GM12864 (cell line): ENCODE measurements at regions not wholly inside any gene's neighbourhood (a gene's known extent, or its start where the extent isn't known, plus 50 kb on each side); places are given as distances from the start of the nearest gene placed in this dataset.

Experiments
- DNase-seq: peaks from one replicate; pipeline ENCODE4 v3.0.0-alpha.2; 2011; ENCODE audit warnings: low read depth
- H3K4me3 ChIP-seq: 2 replicates; pipeline ENCODE4 v1.5.1; 2011; ENCODE audit warnings: mild to moderate bottlenecking, low read depth, low read length, control low read depth
- TF ChIP-seq, protein P1 (sequence below): IDR thresholded peaks from 2 replicates; pipeline ENCODE4 v1.5.1; 2011; ENCODE audit warnings: low read depth, mild to moderate bottlenecking, moderate library complexity, low read length, control low read depth, inconsistent platforms; ENCODE audit errors: missing control alignments

DNA sequence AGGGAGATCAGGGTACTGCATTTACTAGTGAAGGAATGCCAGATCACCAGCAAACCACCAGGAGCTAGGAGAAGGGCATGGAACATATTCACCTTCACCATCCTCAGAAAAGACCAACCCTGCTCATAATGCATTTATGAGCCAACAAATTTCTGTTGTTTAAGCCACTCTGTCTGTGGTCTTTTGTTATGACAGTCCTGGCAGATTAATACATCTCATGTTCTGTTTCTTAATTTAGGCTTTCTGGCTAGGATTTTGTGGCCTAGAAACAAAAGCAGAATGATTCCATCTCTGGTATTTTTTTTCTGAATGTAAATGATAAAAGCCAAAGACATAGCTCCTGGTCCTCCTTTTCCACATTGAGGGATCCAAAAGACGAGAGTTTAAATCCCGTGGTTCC, 797.9 kb downstream of the TYW1 start:
- no peak overlapping the region for H3K4me3 ChIP-seq
- DNase-seq = no peak
- TF ChIP-seq, protein P1, sequence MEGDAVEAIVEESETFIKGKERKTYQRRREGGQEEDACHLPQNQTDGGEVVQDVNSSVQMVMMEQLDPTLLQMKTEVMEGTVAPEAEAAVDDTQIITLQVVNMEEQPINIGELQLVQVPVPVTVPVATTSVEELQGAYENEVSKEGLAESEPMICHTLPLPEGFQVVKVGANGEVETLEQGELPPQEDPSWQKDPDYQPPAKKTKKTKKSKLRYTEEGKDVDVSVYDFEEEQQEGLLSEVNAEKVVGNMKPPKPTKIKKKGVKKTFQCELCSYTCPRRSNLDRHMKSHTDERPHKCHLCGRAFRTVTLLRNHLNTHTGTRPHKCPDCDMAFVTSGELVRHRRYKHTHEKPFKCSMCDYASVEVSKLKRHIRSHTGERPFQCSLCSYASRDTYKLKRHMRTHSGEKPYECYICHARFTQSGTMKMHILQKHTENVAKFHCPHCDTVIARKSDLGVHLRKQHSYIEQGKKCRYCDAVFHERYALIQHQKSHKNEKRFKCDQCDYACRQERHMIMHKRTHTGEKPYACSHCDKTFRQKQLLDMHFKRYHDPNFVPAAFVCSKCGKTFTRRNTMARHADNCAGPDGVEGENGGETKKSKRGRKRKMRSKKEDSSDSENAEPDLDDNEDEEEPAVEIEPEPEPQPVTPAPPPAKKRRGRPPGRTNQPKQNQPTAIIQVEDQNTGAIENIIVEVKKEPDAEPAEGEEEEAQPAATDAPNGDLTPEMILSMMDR = no peak

DNA sequence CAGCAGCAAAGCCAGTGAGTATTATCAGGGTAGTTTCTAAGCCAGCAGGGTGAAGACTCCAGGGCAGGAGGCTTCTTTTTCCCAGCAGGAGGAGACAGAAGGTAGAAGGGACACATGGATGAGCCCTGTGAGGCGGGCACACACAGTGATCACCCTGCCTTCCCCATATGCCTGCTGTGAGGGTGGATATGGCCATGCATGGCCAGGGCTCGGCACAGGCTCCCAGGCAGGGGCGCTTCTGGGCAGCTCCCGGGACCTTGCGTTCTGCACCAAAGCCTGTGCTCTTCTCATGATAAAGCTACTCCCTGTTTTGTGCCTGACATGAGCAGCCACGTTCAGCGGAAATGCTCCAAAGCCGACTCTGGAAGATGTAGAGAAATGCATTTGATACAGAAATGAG, 807.2 kb downstream of the TYW1 start:
- no peak for DNase-seq
- H3K4me3 ChIP-seq = no peak overlapping the region
- TF ChIP-seq, protein P1 = no peak

DNA sequence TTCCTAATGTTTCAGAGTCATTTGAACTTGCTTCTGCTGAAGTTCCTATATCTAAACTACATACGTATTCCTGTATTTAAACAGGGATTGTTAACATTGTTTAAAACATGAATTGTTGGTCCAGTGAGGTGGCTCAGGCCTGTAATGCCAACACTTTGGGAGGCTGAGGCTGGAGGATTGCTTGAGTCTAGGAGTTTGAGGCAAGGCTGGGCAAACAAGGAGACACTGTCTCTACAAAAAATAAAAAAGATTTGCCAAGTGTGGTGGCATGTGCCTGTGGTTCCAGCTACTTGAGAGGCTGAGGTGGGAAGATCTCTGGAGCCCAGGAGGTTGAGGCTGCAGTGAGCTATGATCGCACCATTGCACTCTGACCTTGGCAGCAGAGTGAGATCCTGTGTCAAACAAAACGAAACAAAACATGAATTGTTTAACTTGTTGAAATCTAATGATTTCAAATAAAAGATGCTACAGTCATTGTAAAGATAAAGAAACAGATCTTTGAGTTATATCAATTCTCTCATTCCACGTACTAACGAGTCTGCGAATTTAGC, 809.4 kb downstream of the TYW1 start:
- H3K4me3 ChIP-seq = no peak overlapping the region
- no peak for DNase-seq
- TF ChIP-seq, protein P1 = no peak

DNA sequence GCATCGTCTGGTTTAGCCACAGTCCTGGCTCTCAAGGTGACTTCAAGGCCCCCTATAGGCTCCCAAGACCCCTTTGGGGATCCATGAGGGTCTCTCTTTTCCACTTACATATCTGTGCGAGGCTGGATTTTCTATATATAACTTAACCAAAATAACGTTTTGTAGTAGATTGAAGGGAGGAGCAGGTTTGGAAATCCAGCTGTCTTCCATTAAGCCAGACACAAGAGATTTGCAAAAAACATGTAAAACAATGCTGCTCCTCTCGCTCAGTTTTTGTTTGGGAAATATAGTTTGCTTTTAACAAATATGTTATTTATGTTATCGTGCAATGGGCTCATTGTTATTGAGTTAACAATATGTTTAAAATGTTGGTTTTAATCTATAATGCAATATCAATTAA, 811.2 kb downstream of the TYW1 start:
- TF ChIP-seq, protein P1 = no peak

DNA sequence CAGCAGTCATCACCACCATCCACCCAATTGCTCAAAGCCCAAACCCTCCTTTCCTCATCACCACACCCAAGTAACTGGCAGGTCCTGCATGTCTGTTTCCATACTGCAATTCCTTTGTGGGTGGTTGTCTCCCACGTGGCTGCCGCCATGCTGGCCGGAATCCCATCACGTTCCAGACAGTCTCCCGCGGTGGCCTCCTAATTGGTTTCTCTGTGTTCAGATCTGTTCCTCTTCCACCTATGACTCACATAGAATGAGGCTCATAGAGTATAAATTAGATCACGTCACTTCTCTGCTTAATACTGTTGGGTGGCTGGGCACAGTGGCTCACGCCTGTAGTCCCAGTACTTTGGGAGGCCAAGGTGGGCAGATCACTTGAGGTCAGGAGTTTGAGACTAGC, 813.0 kb downstream of the TYW1 start:
- DNase-seq = no peak
- TF ChIP-seq, protein P1 = no peak
- H3K4me3 ChIP-seq = no peak overlapping the region

More for the DNA sequence above, 811.2 kb downstream of the TYW1 start:
- no peak for DNase-seq
- H3K4me3 ChIP-seq = no peak overlapping the region

DNA sequence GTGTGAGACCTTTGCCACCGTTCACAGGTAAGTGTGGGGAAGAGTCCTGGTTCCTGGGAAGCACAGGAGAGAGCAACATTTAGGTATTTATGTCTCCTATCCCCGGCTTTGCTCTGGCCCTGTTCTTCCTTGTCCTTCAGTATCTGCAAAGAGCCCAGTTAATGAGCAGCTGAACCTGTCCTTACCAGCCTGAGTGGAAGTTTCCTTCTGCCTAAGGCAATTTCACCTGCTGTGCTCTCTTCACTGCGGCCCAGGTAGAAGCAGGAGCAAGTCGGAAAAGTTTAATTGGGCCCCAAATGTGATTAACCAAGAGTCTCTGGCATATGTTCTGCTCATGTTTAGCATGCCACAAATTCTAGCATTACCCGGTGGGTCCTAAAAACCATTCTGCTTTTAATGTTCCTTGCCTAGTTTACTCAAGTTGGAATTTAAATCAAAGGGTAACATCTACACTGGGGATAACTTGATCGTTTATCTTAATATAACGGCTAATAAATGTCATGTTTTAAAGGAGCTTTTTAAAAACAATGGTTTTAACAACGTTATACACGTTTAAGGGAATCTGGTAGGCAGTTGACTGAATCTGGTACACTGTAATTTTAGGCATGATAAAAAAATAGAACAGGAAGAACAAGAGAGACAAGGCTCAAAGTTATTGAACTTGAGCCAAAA, 817.1 kb downstream of the TYW1 start:
- no peak for DNase-seq
- H3K4me3 ChIP-seq = no peak overlapping the region
- TF ChIP-seq, protein P1 = no peak

DNA sequence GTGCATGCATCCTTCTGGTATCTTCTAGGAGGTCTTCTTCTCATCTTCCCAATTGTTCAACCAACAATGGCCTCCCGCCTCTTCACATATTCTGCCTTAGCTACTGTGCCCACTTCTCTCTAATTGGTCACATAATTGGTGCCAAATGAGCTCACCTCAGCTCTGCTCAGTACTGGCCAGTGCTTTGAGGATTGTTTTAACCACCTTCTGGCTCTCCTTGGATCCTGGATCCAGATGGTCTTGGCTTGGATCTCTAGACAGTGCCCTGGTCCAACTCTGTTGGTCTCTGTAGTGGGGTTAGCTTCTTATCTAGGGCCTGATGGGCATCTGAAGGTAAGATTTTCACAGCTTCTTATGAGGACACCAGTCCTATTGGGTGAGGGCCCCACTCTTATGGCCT, 820.8 kb downstream of the TYW1 start:
- no peak overlapping the region for H3K4me3 ChIP-seq
- no peak for DNase-seq
- TF ChIP-seq, protein P1 = no peak
